ENCODE measurements at regions not wholly inside any gene's neighbourhood (a gene's known extent, or its start where the extent isn't known, plus 50 kb on each side); places are given as distances from the start of the nearest gene placed in this dataset.

- Mint-ChIP-seq H3K27me3 (ENCODE audit: insufficient read depth, low read depth, poor library complexity) (no peaks in the 10 kb centered on the region), H3K4me1 (no peaks in the 10 kb centered on the region), H3K27ac (no peak overlapping the region), H3K4me3 (no peak overlapping the region), H3K9me3 (peaks cover 6% of the 10 kb centered on the region; the same call in 2 of the 3 replicates), H3K36me3 (ENCODE audit: low read depth) (no peaks in the 10 kb centered on the region; the same call in 2 of the 3 replicates)
- H3K79me2 ChIP-seq (replicated peaks; ENCODE audit: insufficient read depth) = no peaks in the 10 kb centered on the region
- no peaks in the 10 kb centered on the region for H3K36me3 ChIP-seq (ENCODE audit: insufficient read depth)
- no peak for ATAC-seq
- H3K27ac ChIP-seq (ENCODE audit: low read depth) = no peak overlapping the region
- H3F3A ChIP-seq (replicated peaks; ENCODE audit: low read depth) = no peaks in the 10 kb centered on the region
- no peak overlapping the region for H3K4me3 ChIP-seq
- H2AFZ ChIP-seq = no peak overlapping the region
- DNase-seq (ENCODE audit: low spot score) = no peak
- H3K4me1 ChIP-seq (ENCODE audit: insufficient read depth) = no peaks in the 10 kb centered on the region
- H4K20me1 ChIP-seq (replicated peaks; ENCODE audit: insufficient read depth) = no peaks in the 10 kb centered on the region
- no peaks in the 10 kb centered on the region for H3K27me3 ChIP-seq (ENCODE audit: insufficient read depth)
- TF ChIP-seq EZH2phosphoT487 (IDR thresholded peaks at IDR 0.05; ENCODE audit: unreplicated experiment) (no peak), NANOG (IDR thresholded peaks at IDR 0.05; ENCODE audit: borderline replicate concordance) (no peak), ETS1 (IDR thresholded peaks at IDR 0.05) (no peak), POLR2AphosphoS5 (IDR thresholded peaks at IDR 0.05; ENCODE audit: low read depth) (no peak), CTCF (conservative IDR thresholded peaks at IDR 0.05; ENCODE audit: low read depth in 2 of 2) (no peak), EZH2 (IDR thresholded peaks at IDR 0.05; ENCODE audit: low read depth, unreplicated experiment) (no peak), STAT1 (IDR thresholded peaks at IDR 0.05; ENCODE audit: unreplicated experiment) (no peak), ZNF331 (CRISPR knock-in tag; IDR thresholded peaks at IDR 0.05; ENCODE audit: low read depth) (no peak), ZNF462 (CRISPR knock-in tag; IDR thresholded peaks at IDR 0.05) (no peak), REST (IDR thresholded peaks at IDR 0.05; ENCODE audit: unreplicated experiment) (no peak), JUNB (IDR thresholded peaks at IDR 0.05; ENCODE audit: unreplicated experiment) (no peak), ZNF114 (CRISPR knock-in tag; IDR thresholded peaks at IDR 0.05) (no peak), CREB1 (CRISPR knock-in tag; IDR thresholded peaks at IDR 0.05; ENCODE audit: low read depth) (no peak)
- H3K9me2 ChIP-seq (ENCODE audit: insufficient read depth) = 0 out of 2 replicates have a peak, but pooled peaks cover 4% of the 10 kb centered on the region
- no peak overlapping the region for H3K4me2 ChIP-seq
Measured at GRCh38 chr10:109245821-109246220, 677.5 kb downstream of the XPNPEP1 start.

Data from GM23338 (cell line).